ENCODE measurements at regions not wholly inside any gene's neighbourhood (a gene's known extent, or its start where the extent isn't known, plus 50 kb on each side); places are given as distances from the start of the nearest gene placed in this dataset.
A peak's percentile ranks its signal among the peaks of the same experiment; 100 is the strongest.

- no peak for DNase-seq
Measured at GRCh38 chr6:14676064-14676463, 558.5 kb downstream of the CD83 start.

DNA sequence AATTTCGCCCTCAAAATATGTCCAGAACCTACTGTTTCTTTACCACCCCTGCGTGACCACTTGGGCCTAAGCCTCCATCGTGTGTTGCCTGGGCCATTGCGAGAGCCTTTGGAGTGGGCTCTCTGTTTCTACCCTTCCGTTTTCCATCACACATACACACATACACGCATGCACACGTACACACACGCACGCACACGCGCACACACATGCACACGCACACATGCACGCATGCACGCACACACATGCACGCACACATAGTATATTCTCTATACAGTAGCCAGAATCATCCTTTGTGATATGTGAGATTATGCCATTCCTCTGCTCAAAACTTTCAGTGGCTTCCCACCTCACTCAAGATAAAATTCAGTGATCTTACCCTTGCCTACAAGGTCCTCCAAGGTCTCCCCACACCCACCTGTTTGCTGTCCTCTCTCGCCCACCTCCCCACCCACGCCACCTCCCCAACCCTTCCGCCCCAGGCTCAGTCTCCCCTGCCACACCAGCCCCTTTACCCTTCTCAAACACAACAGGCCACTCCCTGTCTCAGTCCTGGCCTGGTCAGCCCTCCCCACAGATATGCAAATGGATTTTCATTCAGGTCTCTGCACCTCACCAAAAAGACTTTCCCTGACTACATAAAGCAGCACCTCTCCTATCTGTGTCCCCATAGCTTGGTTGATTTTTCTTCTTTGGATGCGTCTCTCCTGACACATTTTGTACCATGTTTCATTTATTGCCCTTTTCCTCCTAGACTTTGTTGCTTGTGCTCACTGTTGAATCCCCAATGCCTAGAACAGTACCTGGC lies 559.6 kb downstream of the CD83 start:
- no peak for DNase-seq

- DNase-seq, result no peak
Measured at GRCh38 chr6:14681699-14682487, 564.0 kb upstream of the JARID2 start.

- DNase-seq, result no peak
Measured at GRCh38 chr6:14682812-14683211, 563.1 kb upstream of the JARID2 start.

DNA sequence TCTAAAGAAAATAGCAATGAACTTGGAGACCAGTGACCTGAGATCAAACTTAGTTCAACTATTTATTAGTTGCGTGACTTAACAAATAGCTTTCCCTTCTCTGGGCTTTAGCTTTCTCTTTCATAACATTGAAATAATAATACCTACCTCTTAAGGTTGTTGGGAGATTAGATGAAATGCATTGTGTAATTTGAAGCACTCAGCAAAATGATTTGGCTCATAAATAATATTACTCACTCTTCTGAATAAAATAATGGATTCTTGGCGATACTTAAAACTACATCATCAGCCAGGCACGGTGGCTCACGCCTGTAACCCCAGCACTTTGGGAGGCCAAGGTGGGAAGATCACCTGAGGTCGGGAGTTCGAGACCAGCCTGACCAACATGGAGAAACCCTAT lies 556.2 kb upstream of the JARID2 start:
- DNase-seq, result no peak

GRCh38 chr6:14690120-14691056 lies 555.5 kb upstream of the JARID2 start:
- DNase-seq, result no peak

DNA sequence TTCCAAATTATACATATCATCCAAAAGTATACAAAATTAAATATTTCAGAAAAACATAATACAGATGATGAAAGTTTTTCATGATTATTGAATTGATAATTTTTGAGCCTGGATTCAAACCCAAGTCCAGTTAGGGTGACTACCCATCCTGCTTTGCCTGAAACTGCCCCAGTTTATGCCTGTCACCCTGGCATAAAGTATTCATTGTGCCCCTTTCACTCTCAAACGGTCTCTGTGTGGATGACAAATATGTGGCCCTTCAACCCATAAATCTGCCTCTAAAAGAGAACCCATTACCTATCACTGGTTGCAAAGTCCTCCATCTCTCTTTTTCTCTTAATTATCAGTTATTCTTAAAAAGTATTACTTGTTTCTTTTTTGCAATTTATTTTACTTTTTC lies 553.7 kb upstream of the JARID2 start:
- DNase-seq, result no peak

- no peak for DNase-seq
Measured at GRCh38 chr6:14693301-14694192, 552.3 kb upstream of the JARID2 start.

DNA sequence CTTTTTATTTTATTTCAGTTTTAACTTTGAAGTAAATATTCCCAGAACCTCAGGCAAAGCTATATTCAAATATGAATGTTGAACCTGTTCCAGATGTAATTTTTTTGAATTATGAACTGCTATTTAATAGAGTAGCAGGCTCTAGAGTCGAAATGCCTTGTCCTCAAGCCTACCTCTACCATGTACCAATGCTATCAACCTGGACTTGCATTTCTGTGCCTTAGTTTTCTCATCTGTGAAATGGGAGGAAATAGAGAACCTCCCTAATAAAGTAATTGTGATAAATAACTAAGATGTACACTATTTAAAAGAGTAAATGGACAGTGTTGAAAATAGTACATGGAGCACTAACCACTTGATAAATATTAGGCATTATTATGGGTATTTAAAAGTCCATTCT lies 551.6 kb upstream of the JARID2 start:
- DNase-seq, result no peak

DNA sequence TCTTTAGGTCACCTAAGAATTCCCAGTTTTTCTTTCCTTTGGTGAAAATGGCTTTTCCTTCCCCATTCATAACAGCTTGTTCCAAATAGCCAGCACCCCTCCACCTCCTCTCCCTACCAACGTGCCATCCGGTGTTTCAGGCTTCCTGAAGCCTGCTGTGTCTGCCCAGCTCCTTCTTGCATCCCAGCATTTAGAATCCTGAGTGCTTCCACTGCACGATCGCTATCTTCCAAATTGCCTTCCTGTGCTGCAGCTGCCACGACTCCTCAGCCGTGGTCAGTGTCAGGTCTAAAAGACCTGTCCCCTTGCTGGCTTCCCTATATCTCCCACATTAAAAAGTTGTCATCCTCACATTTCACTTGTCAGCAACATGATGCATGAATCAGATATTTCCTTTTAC lies 550.3 kb upstream of the JARID2 start:
- DNase-seq, result no peak

GRCh38 chr6:14696367-14696766 lies 549.5 kb upstream of the JARID2 start:
- DNase-seq, result no peak

DNA sequence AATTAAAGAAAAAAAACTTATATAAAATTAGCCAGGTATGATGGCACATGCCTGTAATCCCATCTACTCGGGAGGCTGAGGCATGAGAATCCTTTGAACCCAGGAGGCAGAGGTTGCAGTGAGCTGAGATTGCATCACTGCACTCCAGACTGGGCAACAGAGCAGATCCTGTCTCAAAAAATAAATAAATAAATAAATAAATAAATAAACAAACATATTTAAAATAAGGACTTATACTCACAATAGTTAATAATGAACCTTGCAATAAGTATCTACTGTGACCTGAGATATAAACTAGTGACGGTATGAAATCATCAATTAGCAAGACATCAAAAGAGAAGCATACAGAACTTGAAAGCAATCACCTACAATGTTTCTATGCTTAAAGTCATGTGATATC lies 548.4 kb upstream of the JARID2 start:
- no peak for DNase-seq

DNA sequence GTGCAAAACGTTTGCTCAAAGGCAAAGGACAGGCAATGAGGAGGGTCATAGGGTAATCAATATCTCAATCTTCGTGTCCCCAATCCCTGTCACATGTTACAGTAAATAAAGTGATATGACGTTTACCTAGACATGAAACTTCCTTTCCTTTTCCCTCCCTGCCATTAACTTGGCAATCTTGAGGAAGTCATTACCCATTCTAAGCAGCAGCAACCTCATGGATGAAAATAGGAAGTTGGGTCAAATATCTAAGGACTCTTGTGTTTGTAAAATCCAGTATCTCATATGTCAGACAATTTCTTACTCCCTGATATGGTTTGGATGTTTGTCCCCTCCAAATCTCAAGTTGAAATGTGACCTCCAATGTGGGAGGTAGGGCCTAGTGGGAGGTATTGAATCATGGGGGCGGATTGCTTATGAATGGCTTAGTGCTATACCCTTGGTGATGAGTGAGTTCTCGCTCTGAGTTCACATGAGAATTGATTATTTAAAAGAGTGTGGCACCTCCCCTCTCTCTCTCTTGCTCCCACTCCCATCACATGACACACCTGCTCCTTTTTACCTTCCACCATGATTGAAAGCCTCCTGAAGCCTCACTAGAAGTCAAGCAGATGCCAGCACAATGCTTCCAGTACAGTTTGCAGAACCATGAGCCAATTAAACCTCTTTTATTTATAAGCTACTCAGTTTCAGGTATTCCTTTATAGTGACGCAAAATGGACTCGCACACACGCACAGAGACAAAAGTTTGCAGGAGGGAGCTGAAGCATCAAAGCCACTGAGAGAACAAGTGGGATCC lies 545.9 kb upstream of the JARID2 start:
- DNase-seq, result no peak

DNA sequence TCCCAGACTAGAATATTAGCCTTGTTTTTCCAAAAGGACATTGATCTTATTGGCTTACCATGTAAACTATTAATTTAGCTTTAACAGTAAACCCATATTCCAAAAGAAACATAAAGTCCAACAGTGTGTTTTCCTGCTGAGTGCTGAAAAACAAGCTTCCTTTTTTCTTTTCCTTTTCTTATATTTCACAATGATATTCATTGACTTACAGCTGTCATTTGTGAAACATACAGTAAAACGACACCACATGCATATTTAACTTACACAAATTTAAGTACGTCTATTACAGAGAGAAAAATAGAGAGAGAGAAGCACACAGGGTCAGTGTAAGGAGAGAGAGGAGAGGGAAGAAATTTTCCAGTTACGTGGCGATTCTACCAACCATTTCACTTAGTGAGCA lies 543.9 kb upstream of the JARID2 start:
- DNase-seq, result no peak

DNA sequence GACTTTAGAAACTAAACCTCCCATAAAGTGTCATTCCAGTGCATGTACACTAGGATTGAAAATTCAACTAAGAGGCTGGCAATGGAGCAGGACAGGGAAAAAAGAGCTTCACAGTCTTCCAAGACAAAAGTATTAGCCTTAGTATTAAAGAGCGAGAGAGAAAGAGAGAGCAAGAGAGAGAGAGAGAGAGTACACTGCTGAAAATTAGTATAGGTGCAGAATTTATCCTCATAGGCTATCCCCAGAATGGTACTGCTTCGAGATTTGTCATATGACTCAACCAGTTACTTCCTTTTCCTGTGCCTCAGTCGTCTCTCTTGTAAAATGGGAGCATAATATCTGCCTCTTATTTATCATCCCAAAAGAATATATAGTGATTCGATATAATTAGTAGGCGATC lies 543.2 kb upstream of the JARID2 start:
- DNase-seq, result no peak

DNA sequence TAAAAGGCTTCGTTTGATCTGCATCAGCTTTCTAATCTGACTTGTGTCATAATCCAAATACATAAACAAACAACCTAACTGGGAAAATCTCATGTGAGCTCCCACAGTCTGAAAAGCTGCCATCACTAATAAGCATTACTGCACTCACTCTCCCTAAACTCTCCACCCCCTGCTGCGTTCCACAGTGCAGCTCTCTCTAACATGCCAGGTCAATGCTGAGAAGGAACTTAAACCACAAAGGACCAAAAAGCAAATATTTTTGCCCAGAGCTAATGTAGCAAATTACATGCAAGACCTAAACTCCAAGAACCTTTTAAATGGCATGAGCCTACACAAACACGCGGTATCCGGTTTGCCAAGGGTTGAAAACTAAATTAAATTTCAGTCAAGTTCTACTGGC lies 542.3 kb upstream of the JARID2 start:
- DNase-seq, result peak; percentile 28

GRCh38 chr6:14704383-14705271 lies 541.2 kb upstream of the JARID2 start:
- DNase-seq, result no peak

GRCh38 chr6:14705841-14706377 lies 540.0 kb upstream of the JARID2 start:
- no peak for DNase-seq

DNA sequence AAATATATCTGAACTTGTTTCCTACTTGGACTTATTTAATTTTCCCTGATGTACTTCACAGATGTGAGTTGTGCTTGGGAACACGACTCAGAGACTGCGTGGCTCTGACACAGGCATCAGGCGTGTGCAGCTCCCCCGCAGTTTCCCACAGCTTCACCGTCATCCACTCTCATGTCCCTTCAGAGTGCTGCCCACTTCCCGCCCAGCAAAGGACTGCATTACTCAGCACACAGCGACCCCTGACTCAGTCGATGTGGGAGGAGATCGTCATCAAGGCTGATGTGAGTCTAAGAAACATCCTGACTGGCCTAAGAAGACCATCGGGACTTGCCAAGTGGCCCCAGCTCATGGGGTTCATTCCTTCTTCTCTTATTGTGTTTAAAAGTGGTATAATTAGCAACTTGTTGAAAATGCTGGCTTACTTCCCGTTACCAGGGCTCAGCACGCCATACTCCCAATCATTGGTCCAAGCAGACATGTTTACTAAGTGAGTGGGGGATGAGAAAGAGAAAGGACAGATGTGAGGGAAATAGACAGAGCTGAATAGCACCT lies 539.4 kb upstream of the JARID2 start:
- peak; percentile 94 for DNase-seq

DNA sequence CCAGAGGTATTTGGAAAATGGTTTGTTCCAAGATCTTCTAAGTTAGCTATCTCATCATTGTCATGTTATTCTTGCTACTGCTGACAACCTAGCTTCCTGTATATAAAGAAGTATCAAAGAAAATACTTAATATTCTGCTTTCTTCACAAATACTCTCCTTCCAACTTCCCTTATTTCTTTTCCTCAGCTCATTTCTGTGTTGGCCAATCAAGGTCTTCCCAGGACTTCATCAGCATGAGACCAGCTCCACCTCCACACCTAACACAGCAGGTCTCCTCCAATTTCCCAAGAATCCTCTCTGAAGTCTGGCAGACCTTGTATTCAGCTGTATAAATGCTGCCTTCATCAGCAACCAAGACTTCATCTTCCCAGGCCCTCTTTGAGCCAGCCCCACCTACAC lies 538.6 kb upstream of the JARID2 start:
- no peak for DNase-seq

Data from amniotic stem cell (primary cell).